Loucy (cell line): ENCODE measurements at regions not wholly inside any gene's neighbourhood (a gene's known extent, or its start where the extent isn't known, plus 50 kb on each side); places are given as distances from the start of the nearest gene placed in this dataset.

Experiments
- EZH2phosphoT487 ChIP-seq: fragments of 200-600 bp; IDR thresholded peaks from 2 replicates; pipeline ENCODE4 v1.6.1; 2018; ENCODE audit warnings: antibody characterized with exemption, mild to moderate bottlenecking, moderate library complexity, borderline replicate concordance
- TF ChIP-seq, protein P1 (sequence below): fragments of 200-600 bp; sonication (generic); conservative IDR thresholded peaks from 2 replicates; pipeline ENCODE4 v1.5.1; 2014; ENCODE audit warnings: mild to moderate bottlenecking, antibody characterized with exemption, low read length

DNA sequence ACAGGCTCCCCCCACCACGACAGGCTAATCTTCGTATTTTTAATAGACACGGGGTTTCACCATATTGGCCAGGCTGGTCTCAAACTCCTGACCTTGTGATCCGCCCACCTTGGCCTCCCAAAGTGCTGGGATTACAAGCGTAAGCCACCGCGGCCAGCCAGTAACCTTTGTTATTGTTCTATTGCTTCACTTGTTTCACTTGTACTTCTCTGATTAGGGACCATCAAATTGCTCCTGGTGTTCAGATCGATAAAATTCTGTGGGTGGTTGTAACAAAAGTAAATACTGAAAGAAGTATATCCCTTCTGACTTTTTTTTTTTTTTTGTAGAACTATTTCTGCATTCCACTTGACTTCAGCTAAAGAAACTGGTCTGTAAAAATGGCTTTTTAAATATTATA is 445.5 kb upstream of the CDH10 start:
- TF ChIP-seq, protein P1, sequence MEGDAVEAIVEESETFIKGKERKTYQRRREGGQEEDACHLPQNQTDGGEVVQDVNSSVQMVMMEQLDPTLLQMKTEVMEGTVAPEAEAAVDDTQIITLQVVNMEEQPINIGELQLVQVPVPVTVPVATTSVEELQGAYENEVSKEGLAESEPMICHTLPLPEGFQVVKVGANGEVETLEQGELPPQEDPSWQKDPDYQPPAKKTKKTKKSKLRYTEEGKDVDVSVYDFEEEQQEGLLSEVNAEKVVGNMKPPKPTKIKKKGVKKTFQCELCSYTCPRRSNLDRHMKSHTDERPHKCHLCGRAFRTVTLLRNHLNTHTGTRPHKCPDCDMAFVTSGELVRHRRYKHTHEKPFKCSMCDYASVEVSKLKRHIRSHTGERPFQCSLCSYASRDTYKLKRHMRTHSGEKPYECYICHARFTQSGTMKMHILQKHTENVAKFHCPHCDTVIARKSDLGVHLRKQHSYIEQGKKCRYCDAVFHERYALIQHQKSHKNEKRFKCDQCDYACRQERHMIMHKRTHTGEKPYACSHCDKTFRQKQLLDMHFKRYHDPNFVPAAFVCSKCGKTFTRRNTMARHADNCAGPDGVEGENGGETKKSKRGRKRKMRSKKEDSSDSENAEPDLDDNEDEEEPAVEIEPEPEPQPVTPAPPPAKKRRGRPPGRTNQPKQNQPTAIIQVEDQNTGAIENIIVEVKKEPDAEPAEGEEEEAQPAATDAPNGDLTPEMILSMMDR, result no peak
- no peak for TF ChIP-seq EZH2phosphoT487
